Type B pancreatic cell (in vitro differentiated cells): ENCODE measurements at regions not wholly inside any gene's neighbourhood (a gene's known extent, or its start where the extent isn't known, plus 50 kb on each side); places are given as distances from the start of the nearest gene placed in this dataset.

Experiments
- DNase-seq: peaks from one replicate; pipeline ENCODE4 v3.0.0; 2021; ENCODE audit warnings: mixed read lengths; ENCODE audit not compliant: unreplicated experiment; ENCODE audit errors: extremely low spot score
- H3K27ac Mint-ChIP-seq: 2 replicates; pipeline ENCODE4 v1.8.0; 2021; ENCODE audit warnings: mild to moderate bottlenecking, mixed read lengths
- H3K27me3 Mint-ChIP-seq: 2 replicates; pipeline ENCODE4 v1.8.0; 2021; ENCODE audit warnings: mixed read lengths
- H3K36me3 Mint-ChIP-seq: 2 replicates; pipeline ENCODE4 v1.8.0; 2021; ENCODE audit warnings: mixed read lengths
- H3K4me1 Mint-ChIP-seq: one replicate; pipeline ENCODE4 v1.8.0; 2021; ENCODE audit warnings: mixed read lengths; ENCODE audit not compliant: unreplicated experiment
- H3K4me3 Mint-ChIP-seq: 2 replicates; pipeline ENCODE4 v1.8.0; 2021; ENCODE audit warnings: mild to moderate bottlenecking, mixed read lengths
- H3K9me3 Mint-ChIP-seq: 2 replicates; pipeline ENCODE4 v1.8.0; 2021; ENCODE audit warnings: mixed read lengths
- CTCF ChIP-seq: fragments of 200-600 bp; sonication (generic); conservative IDR thresholded peaks from 2 replicates; pipeline ENCODE4 v1.5.0; 2021; ENCODE audit warnings: antibody characterized with exemption, mild to moderate bottlenecking

GRCh38 chr22:48197189-48197690 is 1434.8 kb downstream of the TBC1D22A start:
- H3K4me3 Mint-ChIP-seq, result no peak overlapping the region

GRCh38 chr22:48192920-48193319 is 1430.5 kb downstream of the TBC1D22A start:
- H3K9me3 Mint-ChIP-seq, result peaks cover 4% of the 10 kb centered on the region
- no peak overlapping the region for H3K4me3 Mint-ChIP-seq
- no peaks in the 10 kb centered on the region for H3K4me1 Mint-ChIP-seq
- H3K36me3 Mint-ChIP-seq, result no peaks in the 10 kb centered on the region
- no peaks in the 10 kb centered on the region for H3K27me3 Mint-ChIP-seq
- no peak for TF ChIP-seq CTCF
- no peak overlapping the region for H3K27ac Mint-ChIP-seq
- DNase-seq, result no peak

More at GRCh38 chr22:48197189-48197690, 1434.8 kb downstream of the TBC1D22A start:
- Mint-ChIP-seq H3K27me3 (peaks cover 5% of the 10 kb centered on the region), H3K27ac (no peak overlapping the region), H3K9me3 (no peaks in the 10 kb centered on the region), H3K36me3 (no peaks in the 10 kb centered on the region), H3K4me1 (no peaks in the 10 kb centered on the region)
- TF ChIP-seq CTCF, result no peak
- no peak for DNase-seq

- H3K9me3 Mint-ChIP-seq, result peaks cover 4% of the 10 kb centered on the region
- H3K27ac Mint-ChIP-seq, result no peak overlapping the region
- no peak overlapping the region for H3K4me3 Mint-ChIP-seq
- H3K4me1 Mint-ChIP-seq, result no peaks in the 10 kb centered on the region
- no peaks in the 10 kb centered on the region for H3K27me3 Mint-ChIP-seq
- DNase-seq, result no peak
- no peaks in the 10 kb centered on the region for H3K36me3 Mint-ChIP-seq
- TF ChIP-seq CTCF, result no peak
Measured at GRCh38 chr22:48192071-48192470, 1429.6 kb downstream of the TBC1D22A start.

- Mint-ChIP-seq H3K36me3 (no peaks in the 10 kb centered on the region), H3K4me3 (no peak overlapping the region), H3K27me3 (no peaks in the 10 kb centered on the region), H3K4me1 (no peaks in the 10 kb centered on the region), H3K27ac (no peak overlapping the region), H3K9me3 (peaks cover 4% of the 10 kb centered on the region)
- DNase-seq, result no peak
- no peak for TF ChIP-seq CTCF
Measured at GRCh38 chr22:48188231-48188721, 1425.8 kb downstream of the TBC1D22A start.

- Mint-ChIP-seq H3K36me3 (no peaks in the 10 kb centered on the region), H3K4me1 (no peaks in the 10 kb centered on the region), H3K27me3 (no peaks in the 10 kb centered on the region), H3K9me3 (peaks cover 4% of the 10 kb centered on the region), H3K4me3 (no peak overlapping the region), H3K27ac (no peak overlapping the region)
- DNase-seq, result no peak
- no peak for TF ChIP-seq CTCF
Measured at GRCh38 chr22:48187356-48187755, 1424.9 kb downstream of the TBC1D22A start.
